OCI-LY3 (cell line): ENCODE measurements at regions not wholly inside any gene's neighbourhood (a gene's known extent, or its start where the extent isn't known, plus 50 kb on each side); places are given as distances from the start of the nearest gene placed in this dataset.

Source experiments
- H2AFZ ChIP-seq: fragments of 200-600, 300-600 bp; shearing (Covaris generic); 2 replicates; pipeline ENCODE4 v1.6.0; 2014; ENCODE audit warnings: antibody characterized with exemption, low read depth, low read length
- H3K27ac ChIP-seq: fragments of 200-600, 300-600 bp; sonication (generic); 2 replicates; pipeline ENCODE4 v1.5.1; 2014; ENCODE audit warnings: mild to moderate bottlenecking, low read length, moderate library complexity, mixed read lengths
- H3K27me3 ChIP-seq: fragments of 200-600, 300-600 bp; sonication (generic); 2 replicates; pipeline ENCODE4 v1.6.1; 2014; ENCODE audit warnings: low read depth, low read length, mixed read lengths
- H3K36me3 ChIP-seq: fragments of 200-600, 300-600 bp; sonication (generic); replicated peaks from 2 replicates; pipeline ENCODE3; 2014; ENCODE audit warnings: low read depth, low read length, mixed read lengths
- H3K4me1 ChIP-seq: fragments of 300-600, 200-600 bp; sonication (generic); 2 replicates; pipeline ENCODE4 v1.6.1; 2014; ENCODE audit warnings: low read length, mixed read lengths
- H3K4me2 ChIP-seq: fragments of 200-600, 300-600 bp; sonication (generic); 2 replicates; pipeline ENCODE4 v1.6.1; 2014; ENCODE audit warnings: low read length, mixed read lengths
- H3K4me3 ChIP-seq: fragments of 300-600, 200-600 bp; sonication (generic); 2 replicates; pipeline ENCODE4 v1.5.1; 2014; ENCODE audit warnings: antibody characterized with exemption, mild to moderate bottlenecking, low read length, moderate library complexity
- H3K79me2 ChIP-seq: fragments of 300-600, 200-600 bp; shearing (Covaris generic); 2 replicates; pipeline ENCODE4 v1.6.1; 2014; ENCODE audit warnings: mild to moderate bottlenecking, low read length, mixed read lengths
- H3K9ac ChIP-seq: fragments of 300-600, 200-600 bp; shearing (Covaris generic); 2 replicates; pipeline ENCODE4 v1.6.0; 2014; ENCODE audit warnings: mild to moderate bottlenecking, low read length, moderate library complexity
- H3K9me3 ChIP-seq: fragments of 200-600, 300-600 bp; shearing (Covaris generic); 2 replicates; pipeline ENCODE4 v1.6.1; 2014; ENCODE audit warnings: low read length, mixed read lengths; ENCODE audit not compliant: insufficient read depth
- H4K20me1 ChIP-seq: fragments of 200-600, 300-600 bp; sonication (generic); 2 replicates; pipeline ENCODE4 v1.6.1; 2016; ENCODE audit warnings: low read length, mixed read lengths; ENCODE audit not compliant: insufficient read depth
- EZH2phosphoT487 ChIP-seq: fragments of 200-600 bp; shearing (Covaris generic); IDR thresholded peaks from 2 replicates; pipeline ENCODE4 v1.6.1; 2018; ENCODE audit warnings: antibody characterized with exemption, mixed run types, low read depth
- TF ChIP-seq, protein P1 (sequence below): fragments of 200-600, 300-600 bp; sonication (generic); IDR thresholded peaks from 2 replicates; pipeline ENCODE4 v1.5.1; 2014; ENCODE audit warnings: antibody characterized with exemption, low read length, low read depth

DNA sequence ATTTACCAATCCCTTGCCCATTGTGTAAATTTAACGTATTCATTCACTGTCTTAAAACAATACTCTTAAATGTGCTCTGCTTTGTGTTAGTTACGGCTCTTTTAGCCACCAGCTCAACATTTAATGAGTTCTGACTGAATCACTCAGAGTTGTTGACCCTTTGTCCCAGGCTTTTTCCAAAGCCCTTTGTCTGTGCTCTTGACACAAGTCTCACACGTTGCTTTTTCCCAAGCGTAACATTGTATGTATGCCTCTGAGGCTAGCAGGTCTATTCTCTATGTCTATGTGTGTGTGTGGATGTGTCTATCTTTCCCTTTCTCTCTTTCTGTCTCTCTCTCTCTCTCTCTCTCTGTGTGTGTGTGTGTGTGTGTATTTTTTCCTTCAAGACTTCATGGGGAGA, 435.4 kb upstream of the GOLIM4 start:
- Histone ChIP-seq H4K20me1 (no peaks in the 10 kb centered on the region), H3K4me2 (no peak overlapping the region), H3K79me2 (no peaks in the 10 kb centered on the region), H3K27ac (no peak overlapping the region), H2AFZ (no peak overlapping the region), H3K36me3 (no peaks in the 10 kb centered on the region), H3K4me3 (no peak overlapping the region), H3K9ac (no peak overlapping the region), H3K4me1 (no peaks in the 10 kb centered on the region), H3K9me3 (no peaks in the 10 kb centered on the region), H3K27me3 (no peaks in the 10 kb centered on the region)
- no peak for TF ChIP-seq EZH2phosphoT487
- TF ChIP-seq, protein P1, sequence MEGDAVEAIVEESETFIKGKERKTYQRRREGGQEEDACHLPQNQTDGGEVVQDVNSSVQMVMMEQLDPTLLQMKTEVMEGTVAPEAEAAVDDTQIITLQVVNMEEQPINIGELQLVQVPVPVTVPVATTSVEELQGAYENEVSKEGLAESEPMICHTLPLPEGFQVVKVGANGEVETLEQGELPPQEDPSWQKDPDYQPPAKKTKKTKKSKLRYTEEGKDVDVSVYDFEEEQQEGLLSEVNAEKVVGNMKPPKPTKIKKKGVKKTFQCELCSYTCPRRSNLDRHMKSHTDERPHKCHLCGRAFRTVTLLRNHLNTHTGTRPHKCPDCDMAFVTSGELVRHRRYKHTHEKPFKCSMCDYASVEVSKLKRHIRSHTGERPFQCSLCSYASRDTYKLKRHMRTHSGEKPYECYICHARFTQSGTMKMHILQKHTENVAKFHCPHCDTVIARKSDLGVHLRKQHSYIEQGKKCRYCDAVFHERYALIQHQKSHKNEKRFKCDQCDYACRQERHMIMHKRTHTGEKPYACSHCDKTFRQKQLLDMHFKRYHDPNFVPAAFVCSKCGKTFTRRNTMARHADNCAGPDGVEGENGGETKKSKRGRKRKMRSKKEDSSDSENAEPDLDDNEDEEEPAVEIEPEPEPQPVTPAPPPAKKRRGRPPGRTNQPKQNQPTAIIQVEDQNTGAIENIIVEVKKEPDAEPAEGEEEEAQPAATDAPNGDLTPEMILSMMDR, result no peak

DNA sequence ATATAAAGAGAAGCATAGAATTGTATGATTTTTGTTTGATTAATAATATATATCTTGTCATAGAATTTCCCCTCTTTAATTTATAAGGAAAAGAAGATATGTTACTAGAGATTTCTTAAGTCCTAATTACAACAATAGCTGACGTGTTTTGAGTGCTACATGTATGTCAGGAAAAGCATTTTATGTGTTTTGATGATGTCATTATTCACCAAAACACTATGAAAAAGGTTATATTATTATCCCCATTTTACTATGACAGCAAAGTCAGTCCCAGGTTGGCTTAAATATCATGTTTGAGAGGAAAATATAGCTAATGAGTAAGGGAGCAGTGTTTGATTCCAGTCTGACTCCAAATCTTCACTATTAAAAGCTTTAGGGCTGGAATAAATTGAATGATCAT, 428.4 kb upstream of the GOLIM4 start:
- Histone ChIP-seq H3K36me3 (no peaks in the 10 kb centered on the region), H3K9me3 (no peaks in the 10 kb centered on the region), H3K27me3 (no peaks in the 10 kb centered on the region), H3K4me3 (no peak overlapping the region), H2AFZ (no peak overlapping the region), H4K20me1 (no peaks in the 10 kb centered on the region), H3K9ac (no peak overlapping the region), H3K4me1 (no peaks in the 10 kb centered on the region), H3K79me2 (no peaks in the 10 kb centered on the region), H3K27ac (no peak overlapping the region), H3K4me2 (no peak overlapping the region)
- TF ChIP-seq, protein P1, result no peak
- no peak for TF ChIP-seq EZH2phosphoT487

DNA sequence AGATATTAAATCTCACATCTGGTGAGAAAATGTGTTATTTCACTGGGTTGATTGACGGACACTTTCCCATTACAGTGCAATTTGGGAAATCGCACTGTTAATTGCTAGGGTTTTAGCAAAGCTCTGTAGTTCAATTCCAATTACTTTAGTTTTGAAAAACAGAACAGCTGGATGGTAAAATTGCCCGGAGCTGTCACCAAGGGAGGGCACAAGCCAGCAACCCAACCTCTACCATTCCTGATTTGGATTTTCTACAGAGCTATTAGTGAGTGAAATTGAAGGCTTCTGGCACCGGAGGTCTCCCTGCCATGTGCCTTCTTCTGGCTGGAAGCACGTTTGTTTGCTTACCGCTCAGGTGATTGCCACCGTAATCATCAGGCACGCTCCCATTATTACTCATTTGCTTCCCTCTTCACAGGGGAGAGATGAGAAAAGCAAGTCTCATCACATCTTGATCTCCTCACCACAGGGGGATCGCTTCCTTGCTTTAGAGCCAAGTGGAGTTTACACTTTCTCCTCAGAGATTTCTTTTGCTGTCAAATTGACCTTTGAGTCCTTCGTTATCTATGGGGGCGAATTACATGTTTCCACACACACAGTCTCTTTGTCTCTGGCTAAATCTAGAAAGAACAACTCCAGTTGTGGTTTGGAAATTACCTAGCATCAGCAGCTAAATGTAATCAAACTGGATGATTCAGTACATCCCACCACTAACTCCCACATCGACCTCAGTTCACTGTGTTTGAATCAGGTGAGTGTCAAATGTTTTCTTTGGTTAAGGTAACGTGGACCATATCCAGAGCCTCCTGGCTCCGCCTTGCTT, 421.7 kb upstream of the GOLIM4 start:
- no peak overlapping the region for H2AFZ ChIP-seq
- no peak overlapping the region for H3K27ac ChIP-seq
- H3K36me3 ChIP-seq, result no peaks in the 10 kb centered on the region

DNA sequence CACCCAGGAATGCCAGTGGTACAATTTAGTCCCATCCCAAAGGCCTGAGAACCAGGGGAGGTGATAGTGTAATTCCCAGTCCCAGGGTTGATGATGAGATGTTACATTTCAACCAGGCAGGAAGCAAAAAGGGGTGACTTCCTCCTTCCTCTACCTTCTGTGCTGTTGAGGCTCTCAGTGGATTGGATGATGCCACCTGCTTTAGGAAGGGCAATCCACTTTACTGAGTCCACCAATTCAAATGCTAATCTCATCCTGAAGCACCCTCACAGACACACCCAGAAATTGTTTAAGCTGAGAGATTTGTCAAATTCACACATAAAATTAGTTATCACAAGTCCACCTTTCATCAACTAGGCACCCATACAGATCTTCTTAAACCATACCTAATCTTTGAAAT, 418.5 kb upstream of the GOLIM4 start:
- no peaks in the 10 kb centered on the region for H3K79me2 ChIP-seq
- no peak overlapping the region for H3K9ac ChIP-seq
- no peaks in the 10 kb centered on the region for H3K36me3 ChIP-seq
- TF ChIP-seq, protein P1, result no peak
- TF ChIP-seq EZH2phosphoT487, result no peak
- no peak overlapping the region for H3K27ac ChIP-seq
- H3K27me3 ChIP-seq, result no peaks in the 10 kb centered on the region
- H2AFZ ChIP-seq, result no peak overlapping the region
- no peak overlapping the region for H3K4me2 ChIP-seq
- no peaks in the 10 kb centered on the region for H4K20me1 ChIP-seq
- peaks cover 3% of the 10 kb centered on the region; the same call in 1 of the 2 replicates for H3K4me1 ChIP-seq
- no peaks in the 10 kb centered on the region for H3K9me3 ChIP-seq
- H3K4me3 ChIP-seq, result no peak overlapping the region

More for the DNA sequence above, 421.7 kb upstream of the GOLIM4 start:
- Histone ChIP-seq H3K9ac (no peak overlapping the region), H3K79me2 (no peaks in the 10 kb centered on the region), H3K9me3 (no peaks in the 10 kb centered on the region), H3K4me2 (no peak overlapping the region), H4K20me1 (no peaks in the 10 kb centered on the region), H3K27me3 (no peaks in the 10 kb centered on the region), H3K4me1 (peaks cover 3% of the 10 kb centered on the region; the same call in 1 of the 2 replicates), H3K4me3 (no peak overlapping the region)
- TF ChIP-seq, protein P1, result no peak
- no peak for TF ChIP-seq EZH2phosphoT487
